ENCODE measurements at regions not wholly inside any gene's neighbourhood (a gene's known extent, or its start where the extent isn't known, plus 50 kb on each side); places are given as distances from the start of the nearest gene placed in this dataset.

DNA sequence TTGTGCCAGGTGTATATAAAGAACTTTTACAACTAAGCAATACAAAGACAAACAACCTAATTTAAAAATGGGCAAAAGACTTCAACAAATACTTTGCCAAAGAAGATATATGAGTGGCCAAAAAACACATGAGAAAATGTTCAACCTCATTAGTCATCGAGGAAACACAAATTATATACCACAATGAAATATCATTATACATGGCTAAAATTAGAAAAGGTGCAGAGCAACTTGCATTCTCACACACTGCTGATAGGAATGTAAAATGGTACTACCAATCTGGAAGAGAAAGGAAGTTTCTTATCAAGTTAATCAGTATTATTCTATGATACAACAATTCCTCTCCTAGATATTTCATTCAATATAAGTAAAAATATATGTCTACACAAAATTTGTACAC, 131.6 kb upstream of the FRMD6 start:
- Histone ChIP-seq H3K9me3 (ENCODE audit: control insufficient read depth, insufficient read depth, low read depth, low read length) (no peaks in the 10 kb centered on the region), H3K4me1 (ENCODE audit: control insufficient read depth, insufficient read depth, low read length) (no peaks in the 10 kb centered on the region; the same call in 1 of the 2 replicates), H3K27ac (ENCODE audit: extremely low read depth, low read depth, low read length) (no peak overlapping the region), H3K4me3 (ENCODE audit: low read depth, low read length) (no peak overlapping the region), H3K36me3 (ENCODE audit: control insufficient read depth in 2 of 2, insufficient read depth in 1 of 2, low read length in 2 of 2) (no peaks in the 10 kb centered on the region)
- CTCF ChIA-PET: no interaction called here
- POLR2A ChIA-PET: no interaction called here
- TF ChIP-seq ZNF473 (tag by site-specific recombination; IDR thresholded peaks at IDR 0.05): no peak
- TF ChIP-seq ZNF596 (tag by site-specific recombination; IDR thresholded peaks at IDR 0.05): no peak
- no peak for TF ChIP-seq KLF1 (tag by site-specific recombination; IDR thresholded peaks at IDR 0.05)
- no peak for TF ChIP-seq SALL2 (tag by site-specific recombination; IDR thresholded peaks at IDR 0.05; ENCODE audit: borderline replicate concordance)
- no peak for TF ChIP-seq ZBTB48 (tag by site-specific recombination; IDR thresholded peaks at IDR 0.05)
- TF ChIP-seq IKZF3 (tag by site-specific recombination; IDR thresholded peaks at IDR 0.05): no peak
- no peak for TF ChIP-seq ZNF830 (tag by site-specific recombination; IDR thresholded peaks at IDR 0.05; ENCODE audit: low read depth)
- TF ChIP-seq ZNF426 (tag by site-specific recombination; IDR thresholded peaks at IDR 0.05): no peak
- TF ChIP-seq, protein P1, sequence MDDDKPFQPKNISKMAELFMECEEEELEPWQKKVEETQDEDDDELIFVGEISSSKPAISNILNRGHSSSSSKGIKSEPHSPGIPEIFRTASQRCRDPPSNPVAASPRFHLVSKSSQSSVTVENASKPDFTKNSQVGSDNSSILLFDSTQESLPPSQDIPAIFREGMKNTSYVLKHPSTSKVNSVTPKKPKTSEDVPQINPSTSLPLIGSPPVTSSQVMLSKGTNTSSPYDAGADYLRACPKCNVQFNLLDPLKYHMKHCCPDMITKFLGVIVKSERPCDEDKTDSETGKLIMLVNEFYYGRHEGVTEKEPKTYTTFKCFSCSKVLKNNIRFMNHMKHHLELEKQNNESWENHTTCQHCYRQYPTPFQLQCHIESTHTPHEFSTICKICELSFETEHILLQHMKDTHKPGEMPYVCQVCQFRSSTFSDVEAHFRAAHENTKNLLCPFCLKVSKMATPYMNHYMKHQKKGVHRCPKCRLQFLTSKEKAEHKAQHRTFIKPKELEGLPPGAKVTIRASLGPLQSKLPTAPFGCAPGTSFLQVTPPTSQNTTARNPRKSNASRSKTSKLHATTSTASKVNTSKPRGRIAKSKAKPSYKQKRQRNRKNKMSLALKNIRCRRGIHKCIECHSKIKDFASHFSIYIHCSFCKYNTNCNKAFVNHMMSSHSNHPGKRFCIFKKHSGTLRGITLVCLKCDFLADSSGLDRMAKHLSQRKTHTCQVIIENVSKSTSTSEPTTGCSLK (tag by site-specific recombination; IDR thresholded peaks at IDR 0.05): no peak
- TF ChIP-seq, protein P2, sequence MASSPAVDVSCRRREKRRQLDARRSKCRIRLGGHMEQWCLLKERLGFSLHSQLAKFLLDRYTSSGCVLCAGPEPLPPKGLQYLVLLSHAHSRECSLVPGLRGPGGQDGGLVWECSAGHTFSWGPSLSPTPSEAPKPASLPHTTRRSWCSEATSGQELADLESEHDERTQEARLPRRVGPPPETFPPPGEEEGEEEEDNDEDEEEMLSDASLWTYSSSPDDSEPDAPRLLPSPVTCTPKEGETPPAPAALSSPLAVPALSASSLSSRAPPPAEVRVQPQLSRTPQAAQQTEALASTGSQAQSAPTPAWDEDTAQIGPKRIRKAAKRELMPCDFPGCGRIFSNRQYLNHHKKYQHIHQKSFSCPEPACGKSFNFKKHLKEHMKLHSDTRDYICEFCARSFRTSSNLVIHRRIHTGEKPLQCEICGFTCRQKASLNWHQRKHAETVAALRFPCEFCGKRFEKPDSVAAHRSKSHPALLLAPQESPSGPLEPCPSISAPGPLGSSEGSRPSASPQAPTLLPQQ (tag by site-specific recombination; IDR thresholded peaks at IDR 0.05): no peak
- TF ChIP-seq ZNF350 (tag by site-specific recombination; IDR thresholded peaks at IDR 0.05): no peak
- TF ChIP-seq ZNF701 (tag by site-specific recombination; IDR thresholded peaks at IDR 0.05): no peak
- no peak for TF ChIP-seq ZBTB1 (tag by site-specific recombination; IDR thresholded peaks at IDR 0.05)
- TF ChIP-seq ZNF654 (tag by site-specific recombination; IDR thresholded peaks at IDR 0.05; ENCODE audit: low read depth): no peak
- no peak for TF ChIP-seq ZNF843 (tag by site-specific recombination; IDR thresholded peaks at IDR 0.05)

DNA sequence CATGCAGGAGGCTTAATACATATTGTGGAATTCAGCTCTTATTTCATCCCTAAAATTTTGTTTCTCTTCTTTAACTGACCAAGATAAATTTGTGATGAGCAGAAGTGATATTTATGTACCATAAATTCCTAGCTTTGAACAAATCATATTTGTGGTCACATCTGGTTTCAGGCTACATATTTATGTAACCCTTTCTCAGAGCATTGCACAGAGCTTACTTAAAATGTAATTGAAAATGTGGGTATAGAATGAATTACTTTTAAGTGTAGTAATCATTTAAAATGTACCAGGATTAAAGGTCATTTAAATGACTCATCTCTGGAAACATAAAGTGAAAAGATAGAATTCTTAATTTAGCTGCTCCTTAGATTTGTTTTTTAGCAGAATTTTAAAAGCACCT, 129.9 kb upstream of the FRMD6 start:
- ChIA-PET CTCF (interaction anchor here (0.6 to 1.3 kb wide), 5 partner anchors 13 to 750 kb away, joined by 3 to 5 read pairs (median 4); no protein-coding TSS in a partner anchor), POLR2A (interaction anchor here (1.0 kb wide), 1 partner anchor 8 kb away, joined by 9 read pairs; no protein-coding TSS in a partner anchor)
- H3K36me3 ChIP-seq (ENCODE audit: control insufficient read depth in 2 of 2, insufficient read depth in 1 of 2, low read length in 2 of 2): no peaks in the 10 kb centered on the region
- H3K27ac ChIP-seq (ENCODE audit: extremely low read depth, low read depth, low read length): no peak overlapping the region
- no peaks in the 10 kb centered on the region for H3K9me3 ChIP-seq (ENCODE audit: control insufficient read depth, insufficient read depth, low read depth, low read length)
- no peaks in the 10 kb centered on the region; the same call in 1 of the 2 replicates for H3K4me1 ChIP-seq (ENCODE audit: control insufficient read depth, insufficient read depth, low read length)
- H3K4me3 ChIP-seq (ENCODE audit: low read depth, low read length): no peak overlapping the region
- TF ChIP-seq ZXDB (tag by site-specific recombination; IDR thresholded peaks at IDR 0.05) (no peak), ZNF404 (tag by site-specific recombination; IDR thresholded peaks at IDR 0.05) (no peak), ZNF664 (tag by site-specific recombination; IDR thresholded peaks at IDR 0.05) (no peak), ZFP3 (tag by site-specific recombination; IDR thresholded peaks at IDR 0.05; ENCODE audit: low read depth) (no peak), ZNF670 (tag by site-specific recombination; IDR thresholded peaks at IDR 0.05; ENCODE audit: low read depth) (no peak), TCF7L2 (IDR thresholded peaks at IDR 0.05; ENCODE audit: borderline replicate concordance, low read depth, low read length) (no peak), ZNF311 (tag by site-specific recombination; IDR thresholded peaks at IDR 0.05; ENCODE audit: borderline replicate concordance) (no peak), ZNF501 (tag by site-specific recombination; IDR thresholded peaks at IDR 0.05) (no peak), MEIS1 (CRISPR knock-in tag; IDR thresholded peaks at IDR 0.05; ENCODE audit: borderline replicate concordance) (no peak), BCL11A (tag by site-specific recombination; IDR thresholded peaks at IDR 0.05; ENCODE audit: low read depth) (no peak), YY1 (tag by site-specific recombination; IDR thresholded peaks at IDR 0.05) (no peak), SETDB1 (IDR thresholded peaks at IDR 0.05; ENCODE audit: insufficient read length, low read length) (no peak)
- TF ChIP-seq, protein P3, sequence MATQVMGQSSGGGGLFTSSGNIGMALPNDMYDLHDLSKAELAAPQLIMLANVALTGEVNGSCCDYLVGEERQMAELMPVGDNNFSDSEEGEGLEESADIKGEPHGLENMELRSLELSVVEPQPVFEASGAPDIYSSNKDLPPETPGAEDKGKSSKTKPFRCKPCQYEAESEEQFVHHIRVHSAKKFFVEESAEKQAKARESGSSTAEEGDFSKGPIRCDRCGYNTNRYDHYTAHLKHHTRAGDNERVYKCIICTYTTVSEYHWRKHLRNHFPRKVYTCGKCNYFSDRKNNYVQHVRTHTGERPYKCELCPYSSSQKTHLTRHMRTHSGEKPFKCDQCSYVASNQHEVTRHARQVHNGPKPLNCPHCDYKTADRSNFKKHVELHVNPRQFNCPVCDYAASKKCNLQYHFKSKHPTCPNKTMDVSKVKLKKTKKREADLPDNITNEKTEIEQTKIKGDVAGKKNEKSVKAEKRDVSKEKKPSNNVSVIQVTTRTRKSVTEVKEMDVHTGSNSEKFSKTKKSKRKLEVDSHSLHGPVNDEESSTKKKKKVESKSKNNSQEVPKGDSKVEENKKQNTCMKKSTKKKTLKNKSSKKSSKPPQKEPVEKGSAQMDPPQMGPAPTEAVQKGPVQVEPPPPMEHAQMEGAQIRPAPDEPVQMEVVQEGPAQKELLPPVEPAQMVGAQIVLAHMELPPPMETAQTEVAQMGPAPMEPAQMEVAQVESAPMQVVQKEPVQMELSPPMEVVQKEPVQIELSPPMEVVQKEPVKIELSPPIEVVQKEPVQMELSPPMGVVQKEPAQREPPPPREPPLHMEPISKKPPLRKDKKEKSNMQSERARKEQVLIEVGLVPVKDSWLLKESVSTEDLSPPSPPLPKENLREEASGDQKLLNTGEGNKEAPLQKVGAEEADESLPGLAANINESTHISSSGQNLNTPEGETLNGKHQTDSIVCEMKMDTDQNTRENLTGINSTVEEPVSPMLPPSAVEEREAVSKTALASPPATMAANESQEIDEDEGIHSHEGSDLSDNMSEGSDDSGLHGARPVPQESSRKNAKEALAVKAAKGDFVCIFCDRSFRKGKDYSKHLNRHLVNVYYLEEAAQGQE (tag by site-specific recombination; IDR thresholded peaks at IDR 0.05): no peak
- TF ChIP-seq, protein P4, sequence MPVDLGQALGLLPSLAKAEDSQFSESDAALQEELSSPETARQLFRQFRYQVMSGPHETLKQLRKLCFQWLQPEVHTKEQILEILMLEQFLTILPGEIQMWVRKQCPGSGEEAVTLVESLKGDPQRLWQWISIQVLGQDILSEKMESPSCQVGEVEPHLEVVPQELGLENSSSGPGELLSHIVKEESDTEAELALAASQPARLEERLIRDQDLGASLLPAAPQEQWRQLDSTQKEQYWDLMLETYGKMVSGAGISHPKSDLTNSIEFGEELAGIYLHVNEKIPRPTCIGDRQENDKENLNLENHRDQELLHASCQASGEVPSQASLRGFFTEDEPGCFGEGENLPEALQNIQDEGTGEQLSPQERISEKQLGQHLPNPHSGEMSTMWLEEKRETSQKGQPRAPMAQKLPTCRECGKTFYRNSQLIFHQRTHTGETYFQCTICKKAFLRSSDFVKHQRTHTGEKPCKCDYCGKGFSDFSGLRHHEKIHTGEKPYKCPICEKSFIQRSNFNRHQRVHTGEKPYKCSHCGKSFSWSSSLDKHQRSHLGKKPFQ (tag by site-specific recombination; IDR thresholded peaks at IDR 0.05): no peak
